ENCODE measurements at regions not wholly inside any gene's neighbourhood (a gene's known extent, or its start where the extent isn't known, plus 50 kb on each side); places are given as distances from the start of the nearest gene placed in this dataset.

- Histone ChIP-seq H3K4me1 (ENCODE audit: control insufficient read depth in 2 of 2, insufficient read depth in 1 of 2, low read depth in 1 of 2, low read length in 2 of 2) (peaks cover 17 to 39% of the 10 kb centered on the region in 2 donors), H3K27ac (replicated peaks; ENCODE audit: low read length) (no peak overlapping the region), H3K23ac (ENCODE audit: low read depth, low read length, poor library complexity) (no peak overlapping the region), H2BK12ac (ENCODE audit: low read length) (peak overlapping the region; percentile 59), H2BK15ac (ENCODE audit: low read length) (no peak overlapping the region), H3K9me3 (replicated peaks in 1 of 2; ENCODE audit: control insufficient read depth in 2 of 2, insufficient read depth in 1 of 2, low read depth in 1 of 2, low read length in 2 of 2) (peaks cover 0 to 4% of the 10 kb centered on the region in 2 donors), H4K91ac (ENCODE audit: low read depth, low read length, poor library complexity) (peak overlapping the region; percentile 61), H3K9ac (ENCODE audit: low read depth, low read length, poor library complexity) (no peak overlapping the region), H2AK5ac (ENCODE audit: low read depth, low read length) (no peak overlapping the region), H2BK5ac (ENCODE audit: low read length) (no peak overlapping the region), H3K4me2 (ENCODE audit: insufficient read depth, low read length, poor library complexity, severe bottlenecking) (no peak overlapping the region), H3K79me1 (ENCODE audit: low read depth, low read length) (no peaks in the 10 kb centered on the region), H3K18ac (ENCODE audit: low read length) (peak overlapping the region; percentile 85), H2BK120ac (ENCODE audit: low read depth, low read length) (no peak overlapping the region), H3K4me3 (ENCODE audit: low read length in 2 of 2) (no peak overlapping the region), H2AFZ (ENCODE audit: low read length) (peak overlapping the region; percentile 82), H4K8ac (ENCODE audit: low read depth, low read length) (no peak overlapping the region), H3K36me3 (replicated peaks in 1 of 2; ENCODE audit: control insufficient read depth in 2 of 2, insufficient read depth in 2 of 2, low read length in 2 of 2) (no peaks in the 10 kb centered on the region), H3K14ac (ENCODE audit: low read length) (no peak overlapping the region), H3K27me3 (ENCODE audit: control insufficient read depth in 3 of 3, insufficient read depth in 3 of 3, low read depth in 1 of 3, low read length in 3 of 3) (no peaks in the 10 kb centered on the region), H3K4ac (ENCODE audit: low read length) (no peak overlapping the region)
- no CpG with 5 or more reads among the region's 9 CpGs for WGBS, 2 donors (ENCODE audit: extremely low coverage in 2 of 2, insufficient read length in 2 of 2, insufficient replicate concordance in 1 of 2)
- no peak for DNase-seq (ENCODE audit: low spot score)
These were observed 357.3 kb downstream of the HRH4 start for GRCh38 chr18:24817587-24818371.

GRCh38 chr18:24818441-24818840 is 358.0 kb downstream of the HRH4 start:
- H2AFZ ChIP-seq (ENCODE audit: low read length) = peak overlapping the region; percentile 82
- no peak for DNase-seq (ENCODE audit: low spot score)
- peaks cover 0 to 4% of the 10 kb centered on the region in 2 donors for H3K9me3 ChIP-seq (replicated peaks in 1 of 2; ENCODE audit: control insufficient read depth in 2 of 2, insufficient read depth in 1 of 2, low read depth in 1 of 2, low read length in 2 of 2)
- H3K18ac ChIP-seq (ENCODE audit: low read length) = peak overlapping the region; percentile 18
- no peak overlapping the region for H3K14ac ChIP-seq (ENCODE audit: low read length)
- H2BK15ac ChIP-seq (ENCODE audit: low read length) = no peak overlapping the region
- H2BK5ac ChIP-seq (ENCODE audit: low read length) = no peak overlapping the region
- H3K4me1 ChIP-seq (ENCODE audit: control insufficient read depth in 2 of 2, insufficient read depth in 1 of 2, low read depth in 1 of 2, low read length in 2 of 2) = peaks cover 17 to 39% of the 10 kb centered on the region in 2 donors
- H4K8ac ChIP-seq (ENCODE audit: low read depth, low read length) = no peak overlapping the region
- H3K36me3 ChIP-seq (replicated peaks in 1 of 2; ENCODE audit: control insufficient read depth in 2 of 2, insufficient read depth in 2 of 2, low read length in 2 of 2) = no peaks in the 10 kb centered on the region
- no peaks in the 10 kb centered on the region for H3K27me3 ChIP-seq (ENCODE audit: control insufficient read depth in 3 of 3, insufficient read depth in 3 of 3, low read depth in 1 of 3, low read length in 3 of 3)
- H3K9ac ChIP-seq (ENCODE audit: low read depth, low read length, poor library complexity) = no peak overlapping the region
- no peak overlapping the region for H2AK5ac ChIP-seq (ENCODE audit: low read depth, low read length)
- no CpG with 5 or more reads among the region's 6 CpGs for WGBS, 2 donors (ENCODE audit: extremely low coverage in 2 of 2, insufficient read length in 2 of 2, insufficient replicate concordance in 1 of 2)
- H2BK120ac ChIP-seq (ENCODE audit: low read depth, low read length) = no peak overlapping the region
- H3K79me1 ChIP-seq (ENCODE audit: low read depth, low read length) = no peaks in the 10 kb centered on the region
- H3K27ac ChIP-seq (replicated peaks; ENCODE audit: low read length) = no peak overlapping the region
- H4K91ac ChIP-seq (ENCODE audit: low read depth, low read length, poor library complexity) = no peak overlapping the region
- no peak overlapping the region for H3K4me3 ChIP-seq (ENCODE audit: low read length in 2 of 2)
- H3K4ac ChIP-seq (ENCODE audit: low read length) = no peak overlapping the region
- H3K23ac ChIP-seq (ENCODE audit: low read depth, low read length, poor library complexity) = no peak overlapping the region
- no peak overlapping the region for H2BK12ac ChIP-seq (ENCODE audit: low read length)
- no peak overlapping the region for H3K4me2 ChIP-seq (ENCODE audit: insufficient read depth, low read length, poor library complexity, severe bottlenecking)

- no peak overlapping the region for H3K4ac ChIP-seq (ENCODE audit: low read length)
These were observed 358.9 kb downstream of the HRH4 start for GRCh38 chr18:24819141-24819890.

GRCh38 chr18:24825397-24825796 is 365.0 kb downstream of the HRH4 start:
- Histone ChIP-seq H3K14ac (ENCODE audit: low read length) (no peak overlapping the region), H2BK15ac (ENCODE audit: low read length) (no peak overlapping the region), H2BK120ac (ENCODE audit: low read depth, low read length) (no peak overlapping the region), H3K4me3 (ENCODE audit: low read length in 2 of 2) (no peak overlapping the region), H2AFZ (ENCODE audit: low read length) (no peak overlapping the region), H3K4me2 (ENCODE audit: insufficient read depth, low read length, poor library complexity, severe bottlenecking) (no peak overlapping the region), H4K91ac (ENCODE audit: low read depth, low read length, poor library complexity) (no peak overlapping the region), H2AK5ac (ENCODE audit: low read depth, low read length) (no peak overlapping the region), H2BK5ac (ENCODE audit: low read length) (no peak overlapping the region), H3K79me1 (ENCODE audit: low read depth, low read length) (no peaks in the 10 kb centered on the region), H3K4ac (ENCODE audit: low read length) (no peak overlapping the region), H2BK12ac (ENCODE audit: low read length) (no peak overlapping the region), H3K18ac (ENCODE audit: low read length) (no peak overlapping the region), H4K8ac (ENCODE audit: low read depth, low read length) (no peak overlapping the region), H3K27ac (replicated peaks; ENCODE audit: low read length) (no peak overlapping the region), H3K4me1 (ENCODE audit: control insufficient read depth in 2 of 2, insufficient read depth in 1 of 2, low read depth in 1 of 2, low read length in 2 of 2) (peaks cover 4 to 5% of the 10 kb centered on the region in 2 donors), H3K27me3 (ENCODE audit: control insufficient read depth in 3 of 3, insufficient read depth in 3 of 3, low read depth in 1 of 3, low read length in 3 of 3) (no peaks in the 10 kb centered on the region), H3K23ac (ENCODE audit: low read depth, low read length, poor library complexity) (no peak overlapping the region), H3K9me3 (replicated peaks in 1 of 2; ENCODE audit: control insufficient read depth in 2 of 2, insufficient read depth in 1 of 2, low read depth in 1 of 2, low read length in 2 of 2) (no peaks in the 10 kb centered on the region), H3K36me3 (replicated peaks in 1 of 2; ENCODE audit: control insufficient read depth in 2 of 2, insufficient read depth in 2 of 2, low read length in 2 of 2) (no peaks in the 10 kb centered on the region), H3K9ac (ENCODE audit: low read depth, low read length, poor library complexity) (no peak overlapping the region)
- DNase-seq (ENCODE audit: low spot score) = no peak
- no CpG with 5 or more reads among the region's 1 CpG for WGBS, 2 donors (ENCODE audit: extremely low coverage in 2 of 2, insufficient read length in 2 of 2, insufficient replicate concordance in 1 of 2)

More at GRCh38 chr18:24819141-24819890, 358.9 kb downstream of the HRH4 start:
- Histone ChIP-seq H2BK15ac (ENCODE audit: low read length) (no peak overlapping the region), H3K79me1 (ENCODE audit: low read depth, low read length) (no peaks in the 10 kb centered on the region), H2AFZ (ENCODE audit: low read length) (peak overlapping the region; percentile 82), H3K4me1 (ENCODE audit: control insufficient read depth in 2 of 2, insufficient read depth in 1 of 2, low read depth in 1 of 2, low read length in 2 of 2) (peaks cover 17 to 38% of the 10 kb centered on the region in 2 donors), H4K91ac (ENCODE audit: low read depth, low read length, poor library complexity) (no peak overlapping the region), H2BK12ac (ENCODE audit: low read length) (no peak overlapping the region), H3K27me3 (ENCODE audit: control insufficient read depth in 3 of 3, insufficient read depth in 3 of 3, low read depth in 1 of 3, low read length in 3 of 3) (no peaks in the 10 kb centered on the region), H4K8ac (ENCODE audit: low read depth, low read length) (no peak overlapping the region), H3K9ac (ENCODE audit: low read depth, low read length, poor library complexity) (no peak overlapping the region), H3K18ac (ENCODE audit: low read length) (peak overlapping the region; percentile 74), H3K4me2 (ENCODE audit: insufficient read depth, low read length, poor library complexity, severe bottlenecking) (no peak overlapping the region), H3K23ac (ENCODE audit: low read depth, low read length, poor library complexity) (no peak overlapping the region), H3K27ac (replicated peaks; ENCODE audit: low read length) (no peak overlapping the region), H2AK5ac (ENCODE audit: low read depth, low read length) (peak overlapping the region; percentile 37), H3K36me3 (replicated peaks in 1 of 2; ENCODE audit: control insufficient read depth in 2 of 2, insufficient read depth in 2 of 2, low read length in 2 of 2) (no peaks in the 10 kb centered on the region), H3K9me3 (replicated peaks in 1 of 2; ENCODE audit: control insufficient read depth in 2 of 2, insufficient read depth in 1 of 2, low read depth in 1 of 2, low read length in 2 of 2) (no peaks in the 10 kb centered on the region), H3K4me3 (ENCODE audit: low read length in 2 of 2) (no peak overlapping the region), H2BK120ac (ENCODE audit: low read depth, low read length) (no peak overlapping the region), H3K14ac (ENCODE audit: low read length) (peak overlapping the region; percentile 86), H2BK5ac (ENCODE audit: low read length) (no peak overlapping the region)
- WGBS, 2 donors (ENCODE audit: extremely low coverage in 2 of 2, insufficient read length in 2 of 2, insufficient replicate concordance in 1 of 2) = no CpG with 5 or more reads among the region's 7 CpGs
- no peak for DNase-seq (ENCODE audit: low spot score)
